IPS-18a (cell line): ENCODE measurements at regions not wholly inside any gene's neighbourhood (a gene's known extent, or its start where the extent isn't known, plus 50 kb on each side); places are given as distances from the start of the nearest gene placed in this dataset.

Experiments used
- H3K27ac ChIP-seq: one replicate; pipeline ENCODE4 v1.5.1; 2013; ENCODE audit warnings: low read length
- H3K27me3 ChIP-seq: one replicate; pipeline ENCODE4 v1.6.1; 2013; ENCODE audit warnings: mild to moderate bottlenecking, low read length; ENCODE audit not compliant: control insufficient read depth, insufficient read depth
- H3K36me3 ChIP-seq: one replicate; pipeline ENCODE4 v1.6.1; 2013; ENCODE audit warnings: low read depth, low read length; ENCODE audit not compliant: control insufficient read depth
- H3K4me1 ChIP-seq: one replicate; pipeline ENCODE4 v1.6.1; 2013; ENCODE audit warnings: low read depth, low read length; ENCODE audit not compliant: control insufficient read depth
- H3K4me3 ChIP-seq: one replicate; pipeline ENCODE4 v1.5.1; 2013; ENCODE audit warnings: low read length
- H3K9ac ChIP-seq: one replicate; pipeline ENCODE4 v1.6.1; 2013; ENCODE audit warnings: mild to moderate bottlenecking, low read length, moderate library complexity
- H3K9me3 ChIP-seq: one replicate; pipeline ENCODE4 v1.6.1; 2013; ENCODE audit warnings: low read depth, low read length; ENCODE audit not compliant: control insufficient read depth

DNA sequence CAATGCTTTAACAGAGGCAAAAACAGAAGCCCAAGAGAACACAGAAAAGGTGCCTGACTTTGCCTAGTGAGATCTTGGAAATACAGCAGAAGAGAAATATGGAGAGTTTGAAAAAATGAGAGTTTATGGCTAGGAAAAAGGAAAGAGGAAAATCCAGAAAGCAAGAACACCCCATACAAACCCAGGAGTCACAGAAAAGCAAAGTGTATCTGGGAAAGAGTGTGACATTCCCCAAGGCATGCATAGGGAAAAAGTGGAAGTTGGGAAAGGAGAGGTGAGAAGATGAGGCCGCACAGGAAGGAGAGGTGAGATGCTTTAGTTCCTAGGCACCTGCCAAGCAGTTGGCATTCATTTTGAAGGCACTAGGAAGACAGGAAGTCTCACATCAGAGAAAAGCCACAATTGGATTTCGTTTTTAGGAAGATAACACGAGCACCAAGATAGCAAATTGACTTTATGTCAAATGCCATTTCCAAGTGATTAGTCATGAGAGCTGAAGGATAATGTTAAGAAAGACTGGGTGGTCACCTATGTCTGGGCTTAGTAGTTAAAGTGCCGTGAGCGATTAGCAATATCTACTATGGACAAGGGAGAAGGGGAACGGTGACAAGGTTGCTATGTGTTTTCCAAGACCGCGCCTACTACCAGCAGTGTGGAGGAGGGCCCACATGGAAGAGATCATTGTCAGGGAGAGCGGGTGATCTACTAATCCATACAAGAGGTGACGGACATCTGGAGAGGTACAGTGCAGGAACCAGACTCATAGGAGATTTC, 224.1 kb upstream of the PARD3B start:
- no peaks in the 10 kb centered on the region for H3K27me3 ChIP-seq
- H3K9ac ChIP-seq = no peak overlapping the region
- no peaks in the 10 kb centered on the region for H3K9me3 ChIP-seq
- H3K4me1 ChIP-seq = no peaks in the 10 kb centered on the region
- H3K36me3 ChIP-seq = no peaks in the 10 kb centered on the region
- H3K27ac ChIP-seq = no peak overlapping the region
- no peak overlapping the region for H3K4me3 ChIP-seq

DNA sequence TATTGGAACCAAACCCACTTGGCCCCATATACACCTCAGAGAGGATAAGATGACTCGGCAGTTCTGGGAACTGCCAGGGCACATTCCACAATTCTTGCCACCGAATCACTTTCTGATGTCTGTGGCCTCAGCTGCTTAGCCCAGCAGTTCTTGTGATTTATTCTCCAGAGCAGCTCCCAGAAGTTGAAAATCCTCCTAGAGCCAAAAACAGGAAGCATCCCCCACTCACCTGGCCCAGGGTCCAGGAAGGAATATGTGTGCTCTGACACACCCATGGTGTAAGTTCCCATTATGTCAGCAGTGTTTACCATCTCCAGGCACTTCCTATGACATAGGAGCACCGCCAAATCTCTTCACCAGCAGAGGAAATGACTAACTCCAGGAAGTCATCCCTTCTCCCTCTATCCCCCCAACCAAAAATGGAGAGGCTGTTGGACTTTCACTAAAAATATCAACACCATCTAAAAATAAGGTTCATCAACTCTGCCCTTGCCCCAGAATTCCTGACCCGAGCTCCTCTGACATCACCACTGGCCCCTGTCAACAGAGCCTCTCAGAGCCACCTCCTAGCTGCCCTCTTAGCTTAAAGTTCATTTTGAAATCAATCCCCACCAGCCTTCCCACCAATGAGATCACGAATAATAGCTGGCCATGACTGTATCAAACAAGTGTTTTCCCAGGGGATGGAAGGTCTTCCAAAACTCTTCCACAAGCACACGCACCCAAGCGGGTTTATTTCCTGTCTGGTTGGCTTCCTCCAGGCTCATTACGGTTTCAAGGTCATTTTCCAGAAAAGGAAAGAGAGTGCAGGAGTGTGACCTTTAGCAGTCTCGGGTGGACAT, 223.1 kb upstream of the PARD3B start:
- Histone ChIP-seq H3K9ac (no peak overlapping the region), H3K4me3 (no peak overlapping the region), H3K9me3 (no peaks in the 10 kb centered on the region), H3K27ac (no peak overlapping the region), H3K36me3 (no peaks in the 10 kb centered on the region), H3K27me3 (no peaks in the 10 kb centered on the region), H3K4me1 (no peaks in the 10 kb centered on the region)

DNA sequence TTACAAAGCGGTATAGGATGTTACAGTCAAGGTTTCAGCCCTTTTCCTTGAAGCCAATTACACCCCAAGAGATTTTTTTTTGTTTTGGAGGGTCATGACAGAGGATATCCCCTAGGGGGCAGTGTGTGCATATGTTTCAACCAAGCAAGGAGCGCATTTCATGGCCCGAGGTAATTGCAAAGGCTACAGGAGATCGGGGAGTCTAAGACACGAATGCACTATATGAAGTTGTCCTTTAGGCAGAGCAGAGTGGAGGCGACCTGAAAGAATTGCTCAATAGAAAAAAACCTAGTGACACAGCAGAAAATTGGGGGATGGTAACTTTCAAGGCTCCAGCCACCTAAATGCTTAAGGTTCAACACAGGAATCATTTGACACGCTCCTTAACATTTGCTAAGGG, 219.8 kb upstream of the PARD3B start:
- Histone ChIP-seq H3K9ac (no peak overlapping the region), H3K36me3 (no peaks in the 10 kb centered on the region), H3K27ac (no peak overlapping the region), H3K4me1 (no peaks in the 10 kb centered on the region), H3K4me3 (no peak overlapping the region), H3K9me3 (no peaks in the 10 kb centered on the region), H3K27me3 (no peaks in the 10 kb centered on the region)

DNA sequence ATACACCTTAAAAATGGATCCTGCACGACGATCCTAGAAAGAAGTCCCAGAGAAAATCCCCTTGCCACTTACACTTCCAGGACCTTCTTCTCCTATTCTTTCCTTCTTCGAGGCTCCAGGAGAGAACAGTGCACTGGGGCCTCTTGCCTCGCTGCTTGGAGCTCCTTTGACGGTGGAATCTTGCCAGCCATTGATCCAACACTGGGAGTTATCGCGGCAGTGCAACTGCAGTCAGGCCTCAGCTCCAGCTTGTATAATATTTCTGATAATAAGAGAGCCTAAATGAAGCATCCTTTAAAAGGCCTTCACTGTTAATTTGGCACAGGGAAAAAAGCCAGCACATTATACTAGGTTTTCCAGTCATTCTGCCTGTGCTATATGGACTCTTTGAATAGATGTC, 216.9 kb upstream of the PARD3B start:
- Histone ChIP-seq H3K4me3 (no peak overlapping the region), H3K9me3 (no peaks in the 10 kb centered on the region)

DNA sequence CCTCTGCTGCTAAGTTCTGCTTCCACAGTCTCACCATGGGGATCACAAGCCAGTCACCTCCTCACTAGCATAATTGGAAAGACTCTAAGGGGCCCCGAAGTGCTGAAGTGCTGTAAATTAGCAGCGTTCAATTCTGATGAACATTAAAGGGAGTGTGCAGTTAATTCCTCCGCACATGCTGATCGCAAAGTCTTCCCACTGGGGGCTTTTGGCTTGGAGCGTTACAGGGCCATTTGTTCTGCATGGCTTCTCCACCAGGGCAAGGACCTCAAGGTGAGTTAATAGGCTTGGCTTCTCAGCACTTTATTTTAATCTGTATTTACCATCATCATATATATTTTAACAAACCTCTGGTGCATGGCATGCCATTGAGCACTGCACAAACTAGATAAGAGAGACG, 216.3 kb upstream of the PARD3B start:
- Histone ChIP-seq H3K9me3 (no peaks in the 10 kb centered on the region), H3K4me1 (no peaks in the 10 kb centered on the region), H3K9ac (no peak overlapping the region), H3K36me3 (no peaks in the 10 kb centered on the region), H3K27me3 (no peaks in the 10 kb centered on the region), H3K27ac (no peak overlapping the region), H3K4me3 (no peak overlapping the region)

More for the DNA sequence above, 216.9 kb upstream of the PARD3B start:
- H3K27ac ChIP-seq = no peak overlapping the region
- no peak overlapping the region for H3K9ac ChIP-seq
- no peaks in the 10 kb centered on the region for H3K27me3 ChIP-seq
- no peaks in the 10 kb centered on the region for H3K4me1 ChIP-seq
- no peaks in the 10 kb centered on the region for H3K36me3 ChIP-seq

DNA sequence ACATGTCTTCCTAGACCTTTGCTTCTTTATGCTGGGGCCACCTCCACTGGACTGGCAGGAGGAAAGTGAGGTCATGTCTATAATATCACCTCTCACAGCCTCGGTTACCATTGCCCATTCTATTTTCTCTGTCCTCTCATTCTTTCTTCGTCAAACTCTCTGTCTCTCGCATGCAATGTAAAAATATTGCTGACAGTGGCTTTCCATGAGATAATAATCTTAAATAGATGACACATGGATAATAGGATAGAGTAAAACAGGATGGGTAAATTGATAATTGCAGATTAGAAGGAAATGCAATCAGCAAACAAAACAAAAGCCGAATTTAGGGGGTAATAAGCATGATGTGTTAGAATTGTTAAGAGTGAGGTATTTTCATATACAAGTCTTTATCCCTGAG, 215.7 kb upstream of the PARD3B start:
- H3K9me3 ChIP-seq = no peaks in the 10 kb centered on the region

DNA sequence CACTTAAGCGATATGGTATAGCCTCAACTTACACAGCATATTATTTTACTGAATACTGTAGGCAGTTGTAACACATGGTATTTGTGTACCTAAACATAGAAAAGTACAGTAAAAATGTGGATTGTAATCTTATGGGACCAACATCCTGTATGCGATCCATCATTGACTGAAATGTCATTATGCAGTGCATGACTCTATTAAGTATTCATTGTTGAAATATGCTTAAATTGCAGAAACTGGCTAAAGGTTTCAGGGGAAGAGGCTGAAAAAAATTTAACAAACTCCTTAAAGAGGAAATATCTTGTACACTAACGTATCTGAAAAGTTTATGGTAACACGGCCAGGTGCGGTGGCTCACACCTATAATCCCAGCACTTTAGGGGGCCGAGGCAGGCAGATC, 214.1 kb upstream of the PARD3B start:
- H3K36me3 ChIP-seq = no peaks in the 10 kb centered on the region
- no peaks in the 10 kb centered on the region for H3K9me3 ChIP-seq
- no peak overlapping the region for H3K9ac ChIP-seq
- no peaks in the 10 kb centered on the region for H3K4me1 ChIP-seq
- H3K27ac ChIP-seq = no peak overlapping the region
- H3K27me3 ChIP-seq = no peaks in the 10 kb centered on the region
- no peak overlapping the region for H3K4me3 ChIP-seq

More for the DNA sequence above, 215.7 kb upstream of the PARD3B start:
- Histone ChIP-seq H3K4me1 (no peaks in the 10 kb centered on the region), H3K4me3 (no peak overlapping the region), H3K9ac (no peak overlapping the region), H3K27ac (no peak overlapping the region), H3K27me3 (no peaks in the 10 kb centered on the region), H3K36me3 (no peaks in the 10 kb centered on the region)

DNA sequence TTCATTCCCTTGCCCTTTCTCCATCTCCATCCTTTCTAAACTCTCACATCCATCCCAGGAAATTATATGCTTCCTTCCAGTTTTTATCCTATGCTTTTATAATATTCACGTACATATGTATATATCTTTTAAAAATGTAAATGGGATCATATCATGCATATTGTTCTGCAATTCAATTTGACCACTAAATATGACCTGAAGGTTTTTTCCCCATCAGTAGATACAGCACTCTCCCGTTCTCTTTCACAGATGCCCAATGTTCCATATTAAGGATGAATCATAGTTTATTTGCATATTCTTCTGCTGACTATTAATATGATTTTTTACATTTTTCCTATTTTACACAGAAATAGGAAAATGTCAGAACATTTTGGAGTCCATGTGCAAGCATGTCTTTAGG, 213.3 kb upstream of the PARD3B start:
- Histone ChIP-seq H3K36me3 (no peaks in the 10 kb centered on the region), H3K9ac (no peak overlapping the region), H3K4me3 (no peak overlapping the region), H3K9me3 (no peaks in the 10 kb centered on the region), H3K4me1 (no peaks in the 10 kb centered on the region), H3K27ac (no peak overlapping the region), H3K27me3 (no peaks in the 10 kb centered on the region)

DNA sequence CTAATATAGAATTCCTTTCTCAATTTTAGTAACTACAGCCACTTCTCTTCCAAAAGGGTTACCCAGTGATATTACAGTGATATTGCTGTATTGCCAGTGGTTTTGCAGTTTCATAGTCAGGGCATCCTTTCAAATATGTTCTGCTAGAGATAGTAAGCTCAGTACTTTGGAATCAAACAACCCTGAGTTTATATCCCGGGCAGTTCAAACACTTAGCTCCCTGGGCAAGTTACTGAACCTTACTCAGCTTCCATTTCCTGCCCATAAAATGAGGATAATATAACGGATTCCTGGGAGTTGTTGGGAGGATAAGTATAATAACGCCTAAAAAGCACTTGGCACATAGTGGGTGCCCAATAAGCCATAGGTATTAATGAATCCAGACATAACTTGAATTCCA, 212.6 kb upstream of the PARD3B start:
- no peak overlapping the region for H3K9ac ChIP-seq
- H3K27me3 ChIP-seq = no peaks in the 10 kb centered on the region
- H3K4me1 ChIP-seq = no peaks in the 10 kb centered on the region
- H3K4me3 ChIP-seq = no peak overlapping the region
- H3K36me3 ChIP-seq = no peaks in the 10 kb centered on the region
- H3K9me3 ChIP-seq = no peaks in the 10 kb centered on the region
- no peak overlapping the region for H3K27ac ChIP-seq

DNA sequence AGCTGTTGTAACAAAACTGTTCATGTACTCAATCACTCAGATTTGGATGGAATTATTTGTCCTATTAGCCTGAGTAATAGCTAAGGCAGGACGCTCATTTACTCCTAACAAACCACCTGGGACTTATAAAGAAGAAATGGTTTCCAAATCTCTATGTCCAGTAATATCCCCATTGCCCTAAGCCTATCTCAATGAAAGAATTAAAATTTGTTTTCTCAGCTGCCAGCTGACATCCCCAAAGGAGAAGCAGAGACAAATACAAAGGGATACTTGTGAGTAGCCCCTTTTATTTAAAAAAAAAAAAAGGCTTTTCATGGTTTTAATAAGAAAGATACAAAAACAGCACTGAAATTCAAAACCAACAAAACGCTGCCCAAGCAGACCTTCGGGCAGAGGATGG, 211.4 kb upstream of the PARD3B start:
- no peaks in the 10 kb centered on the region for H3K36me3 ChIP-seq
- H3K9me3 ChIP-seq = no peaks in the 10 kb centered on the region
- no peak overlapping the region for H3K9ac ChIP-seq
- peaks cover 4% of the 10 kb centered on the region for H3K4me1 ChIP-seq
- H3K27me3 ChIP-seq = no peaks in the 10 kb centered on the region
- no peak overlapping the region for H3K4me3 ChIP-seq
- H3K27ac ChIP-seq = no peak overlapping the region

DNA sequence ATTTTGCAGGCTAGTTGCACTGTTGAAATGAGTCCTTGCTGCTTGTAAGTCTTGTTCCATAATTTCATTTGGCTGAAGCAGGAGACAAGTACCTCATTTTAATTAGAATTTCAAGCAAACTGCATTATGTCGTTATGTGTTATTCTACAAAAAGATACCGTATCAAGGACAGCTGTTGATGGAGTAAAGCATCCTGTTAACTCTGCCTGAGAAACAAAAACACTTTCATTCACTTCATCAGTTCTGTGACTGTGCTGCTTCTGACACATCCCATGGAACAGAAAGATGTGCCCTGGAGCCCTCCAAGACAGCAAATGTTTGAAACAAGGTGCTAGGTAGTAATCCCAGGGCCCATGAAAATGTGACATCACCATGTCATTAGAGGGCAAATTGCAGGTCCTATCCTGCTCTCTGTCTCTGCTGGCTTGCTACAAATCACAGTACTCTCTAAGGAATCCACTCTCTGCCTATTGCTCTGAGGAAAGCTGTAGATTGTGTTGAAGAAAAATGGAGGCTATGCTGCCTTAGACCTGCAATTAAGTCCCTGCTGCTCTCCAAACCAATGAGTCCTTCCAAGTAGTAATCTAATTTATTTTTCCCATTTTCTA, 209.7 kb upstream of the PARD3B start:
- no peaks in the 10 kb centered on the region for H3K27me3 ChIP-seq

More for the DNA sequence above, 209.7 kb upstream of the PARD3B start:
- H3K9ac ChIP-seq = no peak overlapping the region
- no peak overlapping the region for H3K27ac ChIP-seq
- H3K4me3 ChIP-seq = no peak overlapping the region
- peaks cover 15% of the 10 kb centered on the region for H3K4me1 ChIP-seq
- no peaks in the 10 kb centered on the region for H3K36me3 ChIP-seq
- H3K9me3 ChIP-seq = no peaks in the 10 kb centered on the region
